ENCODE measurements at regions not wholly inside any gene's neighbourhood (a gene's known extent, or its start where the extent isn't known, plus 50 kb on each side); places are given as distances from the start of the nearest gene placed in this dataset.

DNA sequence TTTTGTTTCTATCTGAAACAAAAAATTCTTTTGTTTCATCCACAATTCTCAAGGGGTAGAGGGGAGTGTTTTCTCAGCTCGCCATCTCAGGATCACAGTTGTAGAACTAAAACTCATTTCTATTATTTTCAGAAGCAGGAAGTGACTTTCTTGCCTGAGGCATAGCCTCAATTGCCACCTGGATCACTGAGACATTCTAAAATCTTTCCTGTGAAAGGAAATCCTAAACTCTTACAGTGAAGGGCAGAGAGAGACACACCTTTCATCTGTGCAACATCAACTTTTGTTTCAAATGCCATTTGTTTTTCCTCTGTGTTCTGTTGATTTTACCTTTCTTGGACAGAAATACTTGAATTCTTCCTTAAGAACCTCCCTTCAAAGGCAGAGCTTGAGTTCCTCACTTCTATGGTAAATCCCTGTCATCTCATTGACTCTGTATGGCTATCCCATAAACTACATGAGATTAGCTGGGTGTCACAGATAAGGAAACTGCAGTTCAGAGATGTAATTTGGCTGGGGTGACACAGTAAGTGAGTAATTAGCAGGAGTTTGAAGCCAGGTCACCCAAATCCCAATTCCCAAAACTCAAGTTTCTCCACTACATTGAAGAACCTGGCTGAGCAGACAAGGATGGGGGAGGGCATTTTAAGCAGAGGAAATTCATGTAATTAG is 224.4 kb upstream of the HTR2A start:
- DNase-seq (ENCODE audit: low read depth in 2 of 2) = no peak

DNA sequence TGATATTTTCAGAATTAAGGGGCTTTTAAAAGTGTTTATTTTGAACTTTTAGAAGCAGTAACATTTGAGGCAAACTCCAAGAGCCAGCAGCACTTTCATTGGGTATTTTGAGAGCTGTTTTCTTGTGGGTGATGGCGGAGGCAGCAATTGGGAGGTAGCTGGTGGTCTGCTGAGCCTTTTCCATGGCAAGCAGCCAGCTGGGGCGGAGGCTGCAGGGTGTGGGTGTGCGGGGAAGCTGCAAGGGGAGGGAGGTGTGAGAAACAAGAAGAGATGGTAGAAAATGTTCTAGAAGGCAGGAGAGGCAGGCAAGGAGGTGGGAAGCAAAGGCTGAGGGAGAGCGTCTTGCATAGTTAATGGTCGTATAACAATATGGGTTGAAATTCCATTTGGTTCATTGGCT is 223.4 kb upstream of the HTR2A start:
- no peak for DNase-seq (ENCODE audit: low read depth in 2 of 2)

DNA sequence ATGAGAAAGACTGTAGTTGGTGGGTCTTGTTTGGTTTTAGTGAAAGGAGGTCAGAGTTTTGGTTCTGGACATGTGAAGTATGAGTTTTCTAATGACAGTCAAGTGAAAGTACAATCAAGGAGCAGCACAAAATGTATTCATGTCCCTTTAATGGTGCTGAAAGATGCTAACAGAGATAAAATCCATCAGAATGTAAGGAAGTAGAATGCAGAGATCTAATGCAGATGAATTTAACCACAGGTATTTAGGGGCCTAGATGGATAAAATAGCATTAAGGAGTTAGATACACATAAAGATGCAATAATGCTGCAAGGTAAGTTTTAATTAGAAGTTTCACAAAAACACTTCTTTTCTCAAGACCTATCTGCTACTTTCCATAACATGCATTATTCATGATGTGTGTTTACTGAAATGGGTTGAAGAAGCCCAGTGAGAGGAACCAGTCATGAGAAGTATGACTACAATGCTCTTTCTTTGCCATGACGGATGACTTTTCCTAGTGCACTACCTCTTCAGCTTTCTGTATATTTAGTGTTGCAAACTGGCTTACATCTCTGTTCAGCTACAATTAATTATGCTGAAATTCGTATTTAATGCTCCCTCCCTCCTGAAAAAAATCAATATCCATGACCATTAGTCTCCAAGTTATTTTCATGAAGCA is 222.9 kb upstream of the HTR2A start:
- no peak for DNase-seq (ENCODE audit: low read depth in 2 of 2)

DNA sequence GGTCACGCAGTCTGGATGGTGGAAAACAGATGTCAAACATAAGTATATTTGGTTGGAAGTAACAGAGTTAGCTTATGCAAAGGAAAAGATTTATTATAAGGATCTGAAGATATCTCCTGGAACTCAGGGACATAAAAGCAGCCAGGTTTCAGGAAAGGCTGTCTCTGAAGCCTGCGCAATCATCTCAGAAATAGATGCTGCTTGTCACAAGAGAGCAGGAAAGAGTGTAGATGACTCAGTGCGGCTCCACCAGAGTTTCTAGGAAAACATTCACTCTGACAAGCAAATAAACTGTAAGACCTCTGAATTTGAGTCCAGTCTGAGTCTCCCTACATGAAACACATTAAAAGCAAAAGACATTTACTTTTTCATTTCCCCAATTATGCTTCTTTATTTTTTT is 220.4 kb upstream of the HTR2A start:
- DNase-seq (ENCODE audit: low read depth in 2 of 2) = no peak

DNA sequence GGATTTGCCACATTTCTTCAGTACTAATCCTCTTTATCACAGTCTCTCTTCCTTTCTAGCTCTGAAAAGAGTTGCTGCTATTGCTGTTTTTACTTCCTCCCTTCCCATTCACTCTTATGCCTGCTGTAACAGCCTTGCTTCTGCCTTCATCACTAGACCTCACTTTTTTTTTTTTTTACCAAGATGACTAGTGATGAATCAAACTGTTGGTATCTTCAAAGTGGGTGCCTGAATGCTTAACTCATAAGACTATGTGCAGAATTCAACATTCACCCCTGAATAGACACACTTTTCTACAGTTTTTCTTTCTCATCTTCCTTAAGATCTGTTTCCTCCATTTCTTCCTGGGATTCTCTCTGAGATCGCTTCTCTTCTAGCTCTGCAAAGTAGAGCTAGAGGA is 217.2 kb upstream of the HTR2A start:
- DNase-seq (ENCODE audit: low read depth in 2 of 2) = no peak

DNA sequence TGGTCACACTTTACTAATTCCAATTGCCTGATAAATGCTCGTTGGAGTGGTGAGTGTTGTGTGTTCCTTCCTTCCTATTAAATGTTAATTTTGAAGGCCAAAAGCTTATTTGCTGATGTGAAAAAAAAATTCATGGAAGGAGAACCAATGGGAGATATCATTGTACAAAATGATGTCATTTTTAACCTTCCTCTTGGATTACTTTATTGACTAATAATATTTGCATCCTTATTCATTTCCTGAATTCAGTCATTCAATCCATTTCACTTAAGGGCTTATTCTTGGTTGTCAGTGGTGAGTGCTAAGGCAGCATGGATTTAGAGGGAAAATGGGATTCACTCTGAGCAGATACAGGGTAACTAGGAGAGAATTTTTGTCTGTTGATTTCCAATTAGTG is 216.0 kb upstream of the HTR2A start:
- no peak for DNase-seq (ENCODE audit: low read depth in 2 of 2)

DNA sequence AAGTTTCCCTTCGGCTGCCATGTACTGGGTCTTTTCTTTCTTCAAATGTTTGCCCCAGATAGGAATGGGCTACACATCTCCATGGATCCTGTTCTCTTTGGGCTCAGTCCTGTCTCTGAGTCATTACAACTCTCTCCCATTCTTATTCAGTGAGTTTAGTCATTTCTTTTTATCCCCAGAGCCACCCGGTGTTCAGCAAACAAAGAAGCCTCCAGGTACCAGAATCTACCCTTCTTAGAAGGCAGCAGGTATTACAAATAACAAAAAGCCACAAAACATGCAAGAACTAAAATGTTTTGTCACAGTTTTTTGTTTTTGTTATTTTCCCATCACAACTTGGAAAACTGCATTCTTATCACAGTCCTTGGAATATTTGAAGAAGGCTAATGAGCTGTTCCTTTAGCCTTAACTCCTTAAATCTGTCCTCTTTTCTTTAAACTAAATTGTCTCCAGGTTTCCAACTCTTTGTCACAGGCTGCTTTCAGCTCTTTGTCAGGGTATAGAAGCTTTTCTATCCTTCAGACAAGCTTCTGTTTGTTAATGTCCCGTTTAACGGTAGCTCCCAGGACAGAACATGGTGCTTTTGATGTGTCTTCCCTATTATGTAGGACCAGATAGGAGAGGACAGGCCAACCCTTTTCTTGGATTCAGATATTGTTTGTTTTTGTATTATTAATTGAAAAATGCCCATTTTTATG is 215.5 kb upstream of the HTR2A start:
- no peak for DNase-seq (ENCODE audit: low read depth in 2 of 2)

DNA sequence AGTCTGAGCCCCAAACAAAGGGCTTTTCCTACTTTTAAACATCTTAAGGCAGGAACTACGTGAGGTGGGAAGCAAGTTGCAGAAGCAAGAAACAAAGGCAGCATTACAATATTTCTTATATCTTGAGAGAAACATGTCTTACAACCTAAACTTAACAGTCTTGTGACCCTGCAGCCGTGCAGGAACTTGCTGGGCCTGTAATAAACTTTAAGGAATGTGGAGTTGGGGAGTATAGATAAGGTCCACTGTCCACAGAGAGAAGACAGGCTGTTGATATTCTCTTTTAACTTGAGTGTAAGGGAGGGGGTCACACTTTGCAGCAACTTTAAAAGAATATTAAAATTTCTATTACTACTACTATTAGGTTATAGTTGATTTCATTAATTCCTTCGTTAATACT is 214.6 kb upstream of the HTR2A start:
- DNase-seq (ENCODE audit: low read depth in 2 of 2) = no peak

DNA sequence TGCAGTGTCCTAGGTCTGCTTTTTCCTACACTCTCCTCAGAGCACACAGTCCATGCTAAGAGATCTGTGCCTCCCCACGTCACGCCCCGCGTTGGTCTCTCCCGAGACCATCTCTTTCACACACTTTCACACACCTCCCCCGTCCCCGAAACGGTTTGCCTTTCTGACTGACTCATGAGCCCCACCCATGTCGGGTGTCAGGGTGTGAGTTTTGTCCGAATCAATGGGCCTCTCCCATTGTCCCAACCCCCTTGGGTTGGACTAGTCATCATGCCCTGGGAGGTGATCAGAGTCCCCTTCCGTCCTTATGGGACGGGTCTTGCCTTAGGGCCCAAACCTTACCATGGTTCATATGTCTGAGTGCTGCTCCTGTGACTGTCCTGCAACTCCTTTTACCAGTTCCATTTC is 214.0 kb upstream of the HTR2A start:
- DNase-seq (ENCODE audit: low read depth in 2 of 2) = no peak

DNA sequence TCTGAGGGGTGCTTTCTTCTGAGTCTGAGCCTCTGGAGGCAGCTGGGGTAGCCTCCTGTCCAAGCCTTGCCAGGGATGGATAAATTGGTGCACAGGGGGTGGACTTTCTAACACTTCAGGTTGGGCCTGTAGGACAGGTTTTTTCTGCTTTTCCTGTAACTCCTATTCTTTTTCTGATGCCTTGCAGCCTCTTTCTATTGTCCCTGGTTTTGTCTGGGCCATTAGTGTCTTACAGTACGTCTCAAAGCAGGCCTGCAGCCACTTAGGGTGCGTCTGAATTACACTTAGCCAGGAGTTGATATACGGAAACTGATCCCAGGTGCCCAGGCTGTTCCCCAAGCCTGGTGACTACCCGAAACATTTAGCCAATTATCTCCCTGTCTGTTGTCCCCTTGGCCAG is 213.3 kb upstream of the HTR2A start:
- no peak for DNase-seq (ENCODE audit: low read depth in 2 of 2)

DNA sequence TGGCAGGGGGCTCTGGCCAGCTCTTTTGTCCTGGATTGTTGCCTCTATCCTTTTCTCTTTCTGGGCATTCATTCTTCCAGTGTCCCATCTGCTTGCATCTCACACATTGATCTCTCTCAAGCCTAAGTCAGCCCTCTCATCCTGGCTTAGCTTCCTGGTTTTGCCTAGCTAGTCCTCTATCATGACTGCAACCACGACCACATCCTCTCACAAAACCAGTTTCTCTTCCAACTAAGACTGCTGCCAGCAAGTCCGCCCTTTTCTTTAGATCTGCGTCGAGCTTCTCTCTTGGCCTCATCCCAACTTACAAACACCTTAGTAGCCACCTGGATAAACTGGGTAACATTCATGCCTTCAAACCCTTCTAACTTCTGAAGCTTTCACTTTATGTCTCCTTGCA is 212.2 kb upstream of the HTR2A start:
- no peak for DNase-seq (ENCODE audit: low read depth in 2 of 2)

DNA sequence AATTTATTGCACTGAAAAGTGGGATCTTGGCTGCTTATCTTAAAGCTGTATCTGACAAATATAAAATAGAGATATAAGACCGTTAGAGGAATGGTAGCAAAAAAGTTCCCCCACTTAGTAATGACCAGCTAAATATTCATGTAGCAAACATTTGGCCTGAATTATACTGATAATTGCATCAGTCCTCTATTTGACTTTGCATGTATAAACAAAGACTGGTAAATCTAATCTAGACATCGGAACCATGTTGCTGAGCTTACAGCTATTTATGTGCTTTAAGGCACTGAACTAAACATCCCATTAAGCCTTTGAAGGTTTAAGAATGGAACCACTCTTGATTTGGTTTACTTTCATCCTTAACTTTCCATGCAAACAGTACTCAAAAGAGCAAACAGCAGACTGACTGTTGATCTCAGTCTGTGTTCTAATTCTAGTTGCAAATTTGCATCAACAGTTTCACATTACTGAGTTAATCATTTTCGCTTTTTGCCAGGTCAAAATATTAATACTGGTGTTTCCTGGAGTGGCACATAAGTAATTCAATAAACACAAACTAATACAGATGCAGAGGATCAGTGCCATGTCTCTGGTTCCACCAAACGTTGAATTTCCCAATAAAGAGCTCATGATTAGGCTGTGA is 203.5 kb upstream of the HTR2A start:
- no peak for DNase-seq (ENCODE audit: low read depth in 2 of 2)

DNA sequence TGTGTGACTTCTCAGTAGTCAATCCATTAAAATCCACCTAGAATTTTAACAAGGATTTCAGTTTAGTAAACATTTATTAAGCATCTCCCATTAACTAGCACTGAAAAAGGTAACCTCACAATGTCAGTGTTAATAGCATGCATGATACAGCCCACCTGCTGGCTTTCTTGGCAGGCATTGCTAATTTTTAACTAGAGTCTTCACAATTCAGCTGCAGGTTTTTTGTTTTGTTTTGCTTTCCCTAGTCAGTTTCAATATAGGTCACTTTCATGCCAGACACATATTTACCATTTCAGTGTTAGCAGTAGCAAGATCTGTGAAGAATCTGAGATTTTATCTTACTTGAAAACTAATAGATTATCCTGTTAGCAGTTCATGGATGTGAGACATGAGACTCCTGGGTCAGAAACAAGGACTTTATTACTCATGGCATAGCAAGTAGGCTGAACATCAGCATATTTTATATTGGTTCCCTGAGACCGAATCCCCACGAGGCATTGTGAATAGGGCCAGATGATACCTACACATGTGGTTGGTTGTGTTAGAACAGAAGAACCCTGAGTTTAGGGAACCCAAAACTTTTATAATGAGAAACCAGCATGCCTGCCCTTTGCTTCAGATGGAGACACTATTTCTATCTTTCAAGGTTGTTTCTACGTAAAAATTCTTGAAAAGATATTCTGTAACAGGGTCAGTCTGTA is 198.0 kb upstream of the HTR2A start:
- no peak for DNase-seq (ENCODE audit: low read depth in 2 of 2)

DNA sequence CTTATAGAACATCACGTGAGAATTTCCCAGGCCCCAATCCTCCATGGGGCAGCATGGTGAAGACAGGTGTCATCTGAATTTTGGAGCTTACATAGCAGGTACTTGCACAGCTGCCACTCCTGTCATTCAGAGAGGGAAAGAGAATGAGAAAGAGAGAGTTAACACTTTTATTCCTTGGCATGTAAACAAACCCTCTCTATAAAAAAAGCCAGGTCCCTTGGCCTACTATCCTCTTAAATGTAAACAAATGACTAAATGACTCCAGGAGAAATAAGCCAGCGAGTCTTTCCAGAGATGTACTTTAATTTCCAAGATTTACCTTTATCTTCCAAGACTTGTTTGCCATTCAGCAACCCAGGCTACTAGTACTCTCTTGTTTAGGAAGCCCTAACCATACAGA is 195.3 kb upstream of the HTR2A start:
- no peak for DNase-seq (ENCODE audit: low read depth in 2 of 2)

DNA sequence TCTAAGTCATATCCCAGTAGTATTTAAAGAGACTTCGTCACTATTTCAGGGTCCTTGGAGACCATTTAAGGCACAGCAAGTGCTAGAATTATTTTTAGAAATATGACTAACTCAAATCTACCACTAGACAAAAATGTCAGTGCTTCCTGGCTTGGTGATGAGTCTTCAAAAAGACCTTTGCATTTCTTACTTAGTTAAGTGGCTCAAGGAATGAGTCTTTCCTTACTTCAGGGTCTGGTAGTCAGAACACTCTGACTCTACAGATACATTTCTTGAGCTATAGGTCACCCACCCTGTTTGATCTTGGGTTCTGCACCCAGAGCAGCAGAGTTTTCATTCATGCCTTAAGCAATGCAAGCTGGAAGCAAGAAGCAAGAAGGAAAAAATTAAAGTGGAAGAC is 191.0 kb upstream of the HTR2A start:
- no peak for DNase-seq (ENCODE audit: low read depth in 2 of 2)

DNA sequence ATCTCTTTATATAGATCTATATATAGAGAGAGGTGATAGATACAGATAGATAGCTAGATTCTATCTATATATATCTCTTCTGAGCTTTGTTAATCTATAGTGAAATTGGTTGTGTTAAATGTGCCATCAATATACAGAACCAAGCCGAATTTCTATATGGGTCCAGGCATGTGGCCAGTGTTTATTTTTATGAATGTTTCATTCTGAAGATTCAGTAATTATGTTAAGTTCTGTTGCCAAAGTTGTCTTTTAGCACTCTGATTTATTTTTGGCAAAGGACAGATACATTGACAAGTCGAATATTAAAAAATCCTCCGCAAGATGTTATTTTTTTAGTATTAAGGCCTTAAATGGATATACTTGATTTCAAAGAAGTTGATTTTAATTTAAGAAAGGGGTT is 190.4 kb upstream of the HTR2A start:
- DNase-seq (ENCODE audit: low read depth in 2 of 2) = no peak

DNA sequence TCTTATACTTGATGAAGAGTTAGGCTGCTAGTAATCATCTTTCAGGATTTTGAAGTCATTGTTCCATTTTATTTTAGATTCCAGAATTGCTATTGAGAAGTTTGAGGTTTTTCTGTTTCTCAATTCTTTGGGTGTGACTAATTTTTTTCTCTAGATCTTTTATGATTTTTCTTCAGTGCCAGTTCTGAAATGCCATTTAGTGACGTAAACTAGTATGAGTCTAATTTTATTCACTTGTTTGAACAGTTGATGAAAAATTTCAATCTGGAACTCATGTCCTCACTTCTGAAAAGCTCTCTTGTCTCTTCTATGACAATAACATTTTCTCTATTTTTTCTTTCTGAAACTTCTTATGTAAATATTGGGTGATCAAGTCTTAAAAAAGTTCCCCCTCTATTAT is 188.5 kb upstream of the HTR2A start:
- DNase-seq (ENCODE audit: low read depth in 2 of 2) = no peak

DNA sequence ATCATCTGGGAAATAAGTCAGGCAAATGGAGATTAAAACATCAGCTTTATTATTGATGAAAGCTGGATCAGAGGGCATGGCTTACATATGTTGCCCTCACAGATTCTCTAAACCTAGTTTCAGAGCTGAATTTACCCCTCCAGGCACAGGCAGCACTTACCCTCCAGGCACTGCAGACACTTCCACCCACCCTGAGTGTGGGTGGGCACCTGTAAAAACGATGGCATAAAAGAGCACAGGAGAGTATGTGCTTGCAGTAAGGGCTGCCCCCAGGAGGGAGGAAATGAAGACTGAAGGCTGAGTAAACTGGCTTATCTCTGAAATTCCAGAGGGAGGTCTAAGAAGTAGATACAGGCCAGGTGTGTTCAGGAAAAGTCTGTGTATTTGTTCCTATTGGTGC is 185.0 kb upstream of the HTR2A start:
- DNase-seq (ENCODE audit: low read depth in 2 of 2) = no peak

DNA sequence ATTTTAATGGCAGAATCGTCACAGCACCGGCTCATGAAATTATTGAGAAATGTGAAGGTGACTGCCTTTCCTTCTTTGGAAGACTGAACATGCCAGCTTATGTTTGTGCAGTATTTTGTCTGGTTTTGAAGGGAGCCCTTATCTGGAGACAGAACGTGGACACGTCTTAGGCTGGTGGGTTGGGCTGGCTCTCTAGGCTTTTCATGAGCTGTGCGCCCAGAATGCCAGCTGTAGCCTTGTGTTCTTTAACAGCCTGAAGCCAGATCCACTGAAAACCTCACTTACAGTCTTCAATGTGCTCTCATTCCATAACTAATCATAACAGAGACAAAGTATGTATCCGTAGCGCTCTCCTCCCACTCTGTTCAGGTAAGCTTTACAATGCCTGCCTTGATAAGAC is 184.4 kb upstream of the HTR2A start:
- DNase-seq (ENCODE audit: low read depth in 2 of 2) = no peak

DNA sequence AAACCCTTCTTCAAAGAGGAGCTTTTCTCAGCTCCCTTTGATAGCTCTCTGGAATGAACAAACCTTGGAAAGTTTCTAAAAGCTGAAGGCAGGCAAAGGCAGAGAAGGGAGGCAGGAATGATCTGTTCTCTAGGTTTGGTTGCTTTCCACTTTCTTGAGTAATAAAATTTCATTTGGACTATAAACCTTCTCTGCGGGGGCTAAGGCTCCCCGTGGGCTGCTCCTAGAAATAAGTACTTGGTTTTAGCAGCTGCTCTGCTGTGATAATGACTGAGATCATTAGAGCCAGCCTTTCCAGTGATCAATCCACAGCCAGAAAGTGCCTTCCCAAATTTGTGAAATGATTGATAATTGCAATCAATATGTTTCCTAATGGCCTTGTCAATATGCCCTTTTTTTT is 183.8 kb upstream of the HTR2A start:
- DNase-seq (ENCODE audit: low read depth in 2 of 2) = no peak

DNA sequence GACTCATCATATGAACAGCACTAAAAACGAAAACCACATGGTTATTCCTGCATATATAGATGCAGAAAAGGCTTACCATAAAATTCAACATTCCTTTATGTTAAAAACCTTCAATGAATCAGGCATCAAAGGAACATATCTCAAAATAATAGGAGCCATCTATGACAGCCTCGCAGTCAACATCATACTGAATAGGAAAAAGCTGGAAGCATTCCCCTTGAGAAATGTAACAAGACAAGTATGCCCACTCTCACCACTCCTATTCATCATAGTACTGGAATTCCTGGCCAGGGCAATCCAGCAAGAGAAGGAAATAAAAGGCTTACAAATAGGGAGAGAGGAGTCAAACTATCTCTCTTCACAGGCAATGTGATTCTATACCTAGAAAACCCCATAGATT is 179.6 kb upstream of the HTR2A start:
- no peak for DNase-seq (ENCODE audit: low read depth in 2 of 2)

DNA sequence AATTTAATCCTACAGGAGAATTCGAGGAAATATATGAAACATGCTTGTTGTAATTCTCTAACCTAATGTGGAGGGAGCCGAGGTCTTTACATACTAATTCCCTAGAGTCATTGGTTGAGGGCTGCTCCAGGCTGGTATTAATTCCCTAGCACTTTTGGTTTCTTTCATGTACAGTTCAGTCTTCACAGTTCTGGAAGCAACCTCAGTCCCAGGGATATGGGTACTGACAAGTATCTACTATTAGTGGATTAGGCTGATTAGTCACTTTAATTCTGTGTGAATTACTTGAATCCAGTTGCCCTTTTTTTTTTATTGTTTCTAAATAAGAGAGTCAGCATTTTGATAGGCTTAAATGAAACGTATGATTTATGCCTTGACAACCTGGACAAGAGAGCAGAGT is 172.3 kb upstream of the HTR2A start:
- DNase-seq (ENCODE audit: low read depth in 2 of 2) = no peak
